ENCODE measurements at regions not wholly inside any gene's neighbourhood (a gene's known extent, or its start where the extent isn't known, plus 50 kb on each side); places are given as distances from the start of the nearest gene placed in this dataset.

- TF ChIP-seq CTCF (IDR thresholded peaks at IDR 0.05; ENCODE audit: insufficient read depth, low read depth, low read length) (no peak), EZH2 (IDR thresholded peaks at IDR 0.05; ENCODE audit: insufficient read depth, low read length) (no peak)
These were observed 64.1 kb upstream of the EED start for GRCh38 chr11:86180423-86180822.
